ENCODE measurements at regions not wholly inside any gene's neighbourhood (a gene's known extent, or its start where the extent isn't known, plus 50 kb on each side); places are given as distances from the start of the nearest gene placed in this dataset.

DNA sequence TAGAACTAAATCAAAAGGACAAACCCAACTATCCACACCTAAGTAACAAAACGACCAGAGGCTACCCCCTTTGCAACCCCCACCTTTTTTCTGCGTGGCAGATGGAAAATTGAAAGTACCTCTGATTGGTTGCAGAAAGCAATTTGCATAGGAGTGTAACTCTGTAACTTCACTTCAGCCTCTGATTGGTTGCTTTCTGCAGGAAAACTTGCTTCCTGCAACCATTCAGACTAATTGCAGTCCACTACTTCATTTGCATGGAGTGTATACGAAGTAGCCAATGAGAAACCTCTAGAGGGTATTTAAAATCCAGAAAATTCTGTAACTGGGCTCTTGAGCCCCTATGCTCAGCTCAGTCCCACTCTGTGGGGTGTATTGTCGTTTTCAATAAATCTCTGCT, 129.1 kb upstream of the OLIG3 start:
- TF ChIP-seq, protein P1, sequence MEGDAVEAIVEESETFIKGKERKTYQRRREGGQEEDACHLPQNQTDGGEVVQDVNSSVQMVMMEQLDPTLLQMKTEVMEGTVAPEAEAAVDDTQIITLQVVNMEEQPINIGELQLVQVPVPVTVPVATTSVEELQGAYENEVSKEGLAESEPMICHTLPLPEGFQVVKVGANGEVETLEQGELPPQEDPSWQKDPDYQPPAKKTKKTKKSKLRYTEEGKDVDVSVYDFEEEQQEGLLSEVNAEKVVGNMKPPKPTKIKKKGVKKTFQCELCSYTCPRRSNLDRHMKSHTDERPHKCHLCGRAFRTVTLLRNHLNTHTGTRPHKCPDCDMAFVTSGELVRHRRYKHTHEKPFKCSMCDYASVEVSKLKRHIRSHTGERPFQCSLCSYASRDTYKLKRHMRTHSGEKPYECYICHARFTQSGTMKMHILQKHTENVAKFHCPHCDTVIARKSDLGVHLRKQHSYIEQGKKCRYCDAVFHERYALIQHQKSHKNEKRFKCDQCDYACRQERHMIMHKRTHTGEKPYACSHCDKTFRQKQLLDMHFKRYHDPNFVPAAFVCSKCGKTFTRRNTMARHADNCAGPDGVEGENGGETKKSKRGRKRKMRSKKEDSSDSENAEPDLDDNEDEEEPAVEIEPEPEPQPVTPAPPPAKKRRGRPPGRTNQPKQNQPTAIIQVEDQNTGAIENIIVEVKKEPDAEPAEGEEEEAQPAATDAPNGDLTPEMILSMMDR (IDR thresholded peaks at IDR 0.05), result no peak
- no peak for TF ChIP-seq POLR2A (IDR thresholded peaks at IDR 0.05)

Measured in lower leg skin (tissue), 3 donors.